ENCODE measurements at regions not wholly inside any gene's neighbourhood (a gene's known extent, or its start where the extent isn't known, plus 50 kb on each side); places are given as distances from the start of the nearest gene placed in this dataset.

- no peak for ATAC-seq
- Histone ChIP-seq H3K4me1 (no peaks in the 10 kb centered on the region), H3K4me2 (no peak overlapping the region), H3K9me3 (no peaks in the 10 kb centered on the region), H3K4me3 (no peak overlapping the region), H3K27ac (no peak overlapping the region)
- CTCF ChIA-PET, result no interaction called here
- no peak for TF ChIP-seq MYC (IDR thresholded peaks at IDR 0.05; ENCODE audit: borderline replicate concordance, low read length)
- DNase-seq (ENCODE audit: low read depth in 1 of 2, low spot score in 1 of 2), result no peak
- POLR2A ChIA-PET, result no interaction called here
- FAIRE-seq, result no peak
Measured at GRCh38 chr3:86815880-86816279, 175.1 kb downstream of the VGLL3 start.

GRCh38 chr3:86814918-86815655, 175.9 kb downstream of the VGLL3 start:
- no peak for FAIRE-seq
- WGBS (ENCODE audit: missing lambda C conversion rate), result 34% methylated on average over 4 of the region's 4 CpGs
- H3K9me3 ChIP-seq, result no peaks in the 10 kb centered on the region
- no peak for ATAC-seq
- H3K4me1 ChIP-seq, result no peaks in the 10 kb centered on the region
- TF ChIP-seq NFE2L2 (conservative IDR thresholded peaks at IDR 0.05; ENCODE audit: low read length) (no peak), ZNF302 (CRISPR knock-in tag; IDR thresholded peaks at IDR 0.05) (no peak), RFX5 (IDR thresholded peaks at IDR 0.05) (no peak), KDM5A (IDR thresholded peaks at IDR 0.05) (no peak), MAFK (IDR thresholded peaks at IDR 0.05; ENCODE audit: partially characterized antibody) (no peak), MAZ (IDR thresholded peaks at IDR 0.05; ENCODE audit: borderline replicate concordance, low read depth, low read length) (no peak), MAX (IDR thresholded peaks at IDR 0.05) (no peak), ZFP36 (IDR thresholded peaks at IDR 0.05; ENCODE audit: borderline replicate concordance, partially characterized antibody) (no peak), PHF8 (IDR thresholded peaks at IDR 0.05; ENCODE audit: borderline replicate concordance, low read depth) (no peak), GATA3 (IDR thresholded peaks at IDR 0.05; ENCODE audit: borderline replicate concordance) (no peak), FOXS1 (CRISPR knock-in tag; IDR thresholded peaks at IDR 0.05) (no peak)
- TF ChIP-seq, protein P1, sequence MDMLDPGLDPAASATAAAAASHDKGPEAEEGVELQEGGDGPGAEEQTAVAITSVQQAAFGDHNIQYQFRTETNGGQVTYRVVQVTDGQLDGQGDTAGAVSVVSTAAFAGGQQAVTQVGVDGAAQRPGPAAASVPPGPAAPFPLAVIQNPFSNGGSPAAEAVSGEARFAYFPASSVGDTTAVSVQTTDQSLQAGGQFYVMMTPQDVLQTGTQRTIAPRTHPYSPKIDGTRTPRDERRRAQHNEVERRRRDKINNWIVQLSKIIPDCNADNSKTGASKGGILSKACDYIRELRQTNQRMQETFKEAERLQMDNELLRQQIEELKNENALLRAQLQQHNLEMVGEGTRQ (IDR thresholded peaks at IDR 0.05), result no peak
- TF ChIP-seq, protein P2, sequence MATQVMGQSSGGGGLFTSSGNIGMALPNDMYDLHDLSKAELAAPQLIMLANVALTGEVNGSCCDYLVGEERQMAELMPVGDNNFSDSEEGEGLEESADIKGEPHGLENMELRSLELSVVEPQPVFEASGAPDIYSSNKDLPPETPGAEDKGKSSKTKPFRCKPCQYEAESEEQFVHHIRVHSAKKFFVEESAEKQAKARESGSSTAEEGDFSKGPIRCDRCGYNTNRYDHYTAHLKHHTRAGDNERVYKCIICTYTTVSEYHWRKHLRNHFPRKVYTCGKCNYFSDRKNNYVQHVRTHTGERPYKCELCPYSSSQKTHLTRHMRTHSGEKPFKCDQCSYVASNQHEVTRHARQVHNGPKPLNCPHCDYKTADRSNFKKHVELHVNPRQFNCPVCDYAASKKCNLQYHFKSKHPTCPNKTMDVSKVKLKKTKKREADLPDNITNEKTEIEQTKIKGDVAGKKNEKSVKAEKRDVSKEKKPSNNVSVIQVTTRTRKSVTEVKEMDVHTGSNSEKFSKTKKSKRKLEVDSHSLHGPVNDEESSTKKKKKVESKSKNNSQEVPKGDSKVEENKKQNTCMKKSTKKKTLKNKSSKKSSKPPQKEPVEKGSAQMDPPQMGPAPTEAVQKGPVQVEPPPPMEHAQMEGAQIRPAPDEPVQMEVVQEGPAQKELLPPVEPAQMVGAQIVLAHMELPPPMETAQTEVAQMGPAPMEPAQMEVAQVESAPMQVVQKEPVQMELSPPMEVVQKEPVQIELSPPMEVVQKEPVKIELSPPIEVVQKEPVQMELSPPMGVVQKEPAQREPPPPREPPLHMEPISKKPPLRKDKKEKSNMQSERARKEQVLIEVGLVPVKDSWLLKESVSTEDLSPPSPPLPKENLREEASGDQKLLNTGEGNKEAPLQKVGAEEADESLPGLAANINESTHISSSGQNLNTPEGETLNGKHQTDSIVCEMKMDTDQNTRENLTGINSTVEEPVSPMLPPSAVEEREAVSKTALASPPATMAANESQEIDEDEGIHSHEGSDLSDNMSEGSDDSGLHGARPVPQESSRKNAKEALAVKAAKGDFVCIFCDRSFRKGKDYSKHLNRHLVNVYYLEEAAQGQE (IDR thresholded peaks at IDR 0.05), result no peak
- TF ChIP-seq, protein P3, sequence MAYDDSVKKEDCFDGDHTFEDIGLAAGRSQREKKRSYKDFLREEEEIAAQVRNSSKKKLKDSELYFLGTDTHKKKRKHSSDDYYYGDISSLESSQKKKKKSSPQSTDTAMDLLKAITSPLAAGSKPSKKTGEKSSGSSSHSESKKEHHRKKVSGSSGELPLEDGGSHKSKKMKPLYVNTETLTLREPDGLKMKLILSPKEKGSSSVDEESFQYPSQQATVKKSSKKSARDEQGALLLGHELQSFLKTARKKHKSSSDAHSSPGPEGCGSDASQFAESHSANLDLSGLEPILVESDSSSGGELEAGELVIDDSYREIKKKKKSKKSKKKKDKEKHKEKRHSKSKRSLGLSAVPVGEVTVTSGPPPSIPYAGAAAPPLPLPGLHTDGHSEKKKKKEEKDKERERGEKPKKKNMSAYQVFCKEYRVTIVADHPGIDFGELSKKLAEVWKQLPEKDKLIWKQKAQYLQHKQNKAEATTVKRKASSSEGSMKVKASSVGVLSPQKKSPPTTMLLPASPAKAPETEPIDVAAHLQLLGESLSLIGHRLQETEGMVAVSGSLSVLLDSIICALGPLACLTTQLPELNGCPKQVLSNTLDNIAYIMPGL (CRISPR knock-in tag; IDR thresholded peaks at IDR 0.05; ENCODE audit: borderline replicate concordance), result no peak
- no peak overlapping the region for H3K27ac ChIP-seq
- ChIA-PET POLR2A (no interaction called here), CTCF (no interaction called here)
- no peak overlapping the region for H3K4me3 ChIP-seq
- DNase-seq (ENCODE audit: low read depth in 1 of 2, low spot score in 1 of 2), result no peak
- no peak overlapping the region for H3K4me2 ChIP-seq

DNA sequence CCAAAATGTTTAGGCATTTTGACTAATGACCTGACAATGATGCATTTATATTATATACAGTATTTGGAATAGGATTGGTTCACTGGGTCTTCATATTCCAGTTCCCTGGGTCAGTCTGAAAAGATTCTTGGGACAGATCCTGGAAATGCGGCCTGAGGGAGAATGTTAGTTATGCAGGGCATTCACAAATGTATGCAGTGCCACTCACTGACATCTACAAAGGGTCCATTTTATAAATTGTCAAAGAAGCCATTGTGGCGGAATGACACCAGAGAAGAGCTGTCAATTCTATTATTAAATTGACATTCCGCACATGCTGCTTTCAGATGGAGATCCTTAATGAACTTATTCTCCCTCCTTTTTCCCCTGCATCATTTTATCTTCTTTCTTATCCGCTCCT, 176.6 kb downstream of the VGLL3 start:
- CTCF ChIA-PET, result no interaction called here
- FAIRE-seq, result no peak
- no peak overlapping the region for H3K4me3 ChIP-seq

More for the DNA sequence above, 176.6 kb downstream of the VGLL3 start:
- ATAC-seq (no peak), DNase-seq (ENCODE audit: low read depth in 1 of 2, low spot score in 1 of 2) (no peak)
- TF ChIP-seq JUN (IDR thresholded peaks at IDR 0.05) (no peak), RCOR1 (IDR thresholded peaks at IDR 0.05; ENCODE audit: low read depth, low read length) (no peak), KDM5A (IDR thresholded peaks at IDR 0.05) (no peak), NFE2L2 (conservative IDR thresholded peaks at IDR 0.05; ENCODE audit: low read length) (no peak), PBX3 (IDR thresholded peaks at IDR 0.05) (no peak), RAD21 (conservative IDR thresholded peaks at IDR 0.05 in 1 of 2, IDR thresholded peaks at IDR 0.05 in 1 of 2) (no peak), BHLHE40 (IDR thresholded peaks at IDR 0.05; ENCODE audit: low read depth, low read length) (no peak), NR3C1 (IDR thresholded peaks at IDR 0.05) (no peak), CBX2 (IDR thresholded peaks at IDR 0.05; ENCODE audit: borderline replicate concordance, low read depth) (no peak), EHF (CRISPR knock-in tag; IDR thresholded peaks at IDR 0.05) (no peak), HEYL (CRISPR knock-in tag; IDR thresholded peaks at IDR 0.05) (no peak)
- TF ChIP-seq, protein P3 (CRISPR knock-in tag; IDR thresholded peaks at IDR 0.05; ENCODE audit: borderline replicate concordance), result no peak
- Histone ChIP-seq H3K4me1 (no peaks in the 10 kb centered on the region), H3K9me3 (no peaks in the 10 kb centered on the region), H3K27ac (no peak overlapping the region), H3K4me2 (no peak overlapping the region)
- 86% methylated on average over 4 of the region's 4 CpGs for WGBS (ENCODE audit: missing lambda C conversion rate)
- POLR2A ChIA-PET, result no interaction called here

Measured in A549 (cell line).